Spinal cord (tissue), 9 donors: ENCODE measurements at regions not wholly inside any gene's neighbourhood (a gene's known extent, or its start where the extent isn't known, plus 50 kb on each side); places are given as distances from the start of the nearest gene placed in this dataset.

ENCODE experiments used
- DNase-seq, 6 donors: peaks; one replicate each; pipeline versions ENCODE4 v3.0.0 to v3.0.0-alpha.2; 2013 to 2015; ENCODE audit warnings: low spot score in 6 of 6, low read depth in 4 of 6
- H3K27ac ChIP-seq: one replicate; pipeline ENCODE4 v1.5.1; 2013; ENCODE audit warnings: low read depth, low read length, control low read depth
- H3K27me3 ChIP-seq: one replicate; pipeline ENCODE4 v1.6.1; 2013; ENCODE audit warnings: low read length; ENCODE audit not compliant: control insufficient read depth, insufficient read depth
- H3K36me3 ChIP-seq: one replicate; pipeline ENCODE4 v1.6.1; 2013; ENCODE audit warnings: low read length; ENCODE audit not compliant: control insufficient read depth, insufficient read depth
- H3K4me1 ChIP-seq: one replicate; pipeline ENCODE4 v1.6.1; 2013; ENCODE audit warnings: low read length; ENCODE audit not compliant: control insufficient read depth, insufficient read depth
- H3K4me3 ChIP-seq: one replicate; pipeline ENCODE4 v1.5.1; 2013; ENCODE audit warnings: low read depth, low read length, control low read depth
- H3K9me3 ChIP-seq: one replicate; pipeline ENCODE4 v1.6.1; 2013; ENCODE audit warnings: low read length; ENCODE audit not compliant: control insufficient read depth, insufficient read depth
- WGBS: methylation state at CpG from one replicate; pipeline ENCODE4 v1.1.5; 2013; ENCODE audit warnings: missing lambda C conversion rate; ENCODE audit not compliant: insufficient coverage; 5-methylcytosine and 5-hydroxymethylcytosine counted together
- donor health status: healthy.

DNA sequence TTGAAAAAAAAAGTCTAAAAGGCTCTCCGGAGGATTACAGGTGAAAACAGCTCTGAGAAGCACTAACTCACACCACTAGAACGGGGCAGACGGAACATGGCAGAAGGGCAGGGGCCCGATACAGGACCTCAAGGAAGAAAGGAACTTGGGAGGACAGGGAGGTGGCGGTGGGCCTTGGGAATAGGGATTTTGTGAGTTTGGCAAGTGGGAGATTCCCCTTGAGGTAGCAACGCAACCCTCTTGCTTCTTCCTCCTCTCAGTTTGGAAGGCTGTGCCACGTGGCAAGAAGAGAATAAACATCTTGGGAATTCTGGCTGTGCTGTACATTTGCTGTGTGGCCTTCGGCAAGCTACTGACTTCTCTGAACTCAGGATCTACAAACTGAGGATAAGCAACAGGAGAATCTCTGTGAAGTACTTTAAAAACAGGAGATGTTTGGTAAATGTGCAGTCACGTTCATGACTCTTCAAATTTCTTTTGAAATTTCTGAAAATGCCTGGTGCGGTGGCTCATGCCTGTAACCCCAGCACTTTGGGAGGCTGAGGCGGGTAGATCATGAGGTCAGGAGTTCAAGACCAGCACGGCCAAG is 220.8 kb downstream of the BCAS1 start:
- no peak for DNase-seq
- no peak overlapping the region for H3K27ac ChIP-seq
- no peaks in the 10 kb centered on the region for H3K4me1 ChIP-seq
- 97% methylated on average over 3 of the region's 12 CpGs for WGBS
- no peaks in the 10 kb centered on the region for H3K27me3 ChIP-seq
- H3K9me3 ChIP-seq: no peaks in the 10 kb centered on the region
- H3K4me3 ChIP-seq: no peak overlapping the region
- no peaks in the 10 kb centered on the region for H3K36me3 ChIP-seq

DNA sequence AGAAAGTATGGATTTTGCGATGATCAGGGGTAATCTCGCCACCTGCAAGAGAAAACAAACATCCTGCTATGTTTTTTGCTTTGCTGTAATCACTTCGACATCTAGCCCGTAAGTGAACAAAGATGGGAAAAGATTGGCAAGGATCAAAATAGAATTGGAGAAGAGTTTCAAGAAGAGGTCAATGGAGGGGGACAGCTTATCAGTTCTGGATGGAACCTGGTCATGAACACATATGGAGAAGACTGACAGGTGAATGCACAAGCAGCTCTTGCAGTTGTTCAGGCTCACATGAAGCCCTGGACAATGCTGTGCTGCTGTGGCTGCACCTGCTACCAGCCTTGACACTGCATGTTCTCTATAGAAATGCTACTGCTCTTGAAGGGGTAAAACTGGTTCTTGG is 222.1 kb downstream of the BCAS1 start:
- Histone ChIP-seq H3K4me1 (no peaks in the 10 kb centered on the region), H3K9me3 (no peaks in the 10 kb centered on the region), H3K4me3 (no peak overlapping the region), H3K27me3 (no peaks in the 10 kb centered on the region), H3K27ac (no peak overlapping the region), H3K36me3 (no peaks in the 10 kb centered on the region)
- WGBS: 92% methylated on average over 2 of the region's 4 CpGs
- DNase-seq: no peak

DNA sequence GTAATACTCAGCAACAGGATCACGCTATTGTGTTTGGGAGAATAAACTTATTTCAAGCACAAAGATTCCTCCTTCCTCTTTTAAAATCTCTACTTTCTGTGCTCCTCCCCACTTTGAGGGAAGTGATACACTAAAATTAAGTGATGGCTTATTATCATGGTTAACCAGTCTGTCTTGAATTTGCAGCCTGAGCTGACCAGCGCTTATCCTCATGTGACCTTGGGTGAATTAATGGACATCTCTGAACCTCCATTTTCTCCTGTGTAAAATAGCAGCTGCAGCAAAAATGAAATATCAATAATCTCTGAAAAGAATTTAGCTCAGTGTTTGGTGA is 222.6 kb downstream of the BCAS1 start:
- WGBS: no CpG with 5 or more reads among the region's 2 CpGs
- DNase-seq: no peak
- Histone ChIP-seq H3K27me3 (no peaks in the 10 kb centered on the region), H3K27ac (no peak overlapping the region), H3K9me3 (no peaks in the 10 kb centered on the region), H3K4me1 (no peaks in the 10 kb centered on the region), H3K36me3 (no peaks in the 10 kb centered on the region), H3K4me3 (no peak overlapping the region)

DNA sequence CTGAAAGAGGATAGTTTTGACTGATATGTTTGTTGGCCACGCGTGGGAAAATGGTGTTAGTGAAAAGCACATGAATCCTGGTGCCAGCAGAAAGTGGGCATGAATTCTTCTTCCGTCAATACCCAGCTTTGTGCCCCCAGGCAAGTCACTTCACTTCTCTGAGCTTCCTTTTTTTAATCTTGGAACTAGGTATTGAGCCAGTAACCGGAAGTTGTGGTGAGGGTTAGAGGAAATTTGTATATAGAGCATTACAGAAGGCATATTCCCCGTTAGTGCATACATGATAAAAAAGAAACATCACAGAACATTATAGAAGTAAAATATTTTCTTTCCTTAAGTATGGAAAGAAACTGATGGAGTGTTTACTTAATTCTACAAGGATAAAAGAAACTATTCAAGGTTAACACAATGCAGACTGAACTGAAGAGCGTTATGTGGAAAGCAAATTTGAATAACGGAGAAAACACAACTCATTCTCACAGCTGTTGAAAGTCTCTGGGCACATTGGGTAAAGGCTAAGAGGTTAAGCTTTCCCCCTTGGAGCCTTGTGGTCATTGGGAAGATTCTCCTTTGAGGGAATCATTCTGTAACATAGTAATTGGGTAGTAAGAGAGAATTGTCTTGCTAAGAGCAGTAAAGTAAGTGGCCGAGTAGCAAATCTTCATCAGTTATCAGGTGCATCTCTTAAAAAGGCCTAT is 223.1 kb downstream of the BCAS1 start:
- Histone ChIP-seq H3K36me3 (no peaks in the 10 kb centered on the region), H3K9me3 (no peaks in the 10 kb centered on the region), H3K27me3 (no peaks in the 10 kb centered on the region), H3K27ac (no peak overlapping the region), H3K4me3 (no peak overlapping the region), H3K4me1 (no peaks in the 10 kb centered on the region)
- no peak for DNase-seq
- no CpG with 5 or more reads among the region's 8 CpGs for WGBS

DNA sequence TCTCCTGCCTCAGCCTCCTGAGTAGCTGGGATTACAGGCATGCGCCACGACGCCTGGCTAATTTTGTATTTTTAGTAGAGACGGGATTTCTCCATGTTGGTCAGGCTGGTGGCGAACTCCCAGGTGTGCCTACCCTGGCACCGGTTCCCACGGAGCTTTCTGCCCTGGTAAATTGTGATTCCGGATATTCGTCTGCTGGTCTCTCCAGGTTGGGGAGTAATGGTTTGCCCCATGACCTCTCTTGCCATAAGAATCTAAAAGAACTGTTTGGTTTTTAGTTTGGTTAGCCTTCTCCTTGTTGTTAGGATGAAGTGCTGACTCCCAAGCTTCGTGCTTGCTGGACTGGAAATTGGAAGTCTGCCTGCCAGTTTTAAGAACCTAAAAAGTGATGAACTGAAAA is 223.8 kb downstream of the BCAS1 start:
- H3K4me1 ChIP-seq: no peaks in the 10 kb centered on the region
- H3K27me3 ChIP-seq: no peaks in the 10 kb centered on the region
- H3K9me3 ChIP-seq: no peaks in the 10 kb centered on the region
- no peaks in the 10 kb centered on the region for H3K36me3 ChIP-seq
- WGBS: 91% methylated on average over 10 of the region's 10 CpGs
- DNase-seq: no peak
- no peak overlapping the region for H3K4me3 ChIP-seq
- no peak overlapping the region for H3K27ac ChIP-seq

- no peak for DNase-seq
- H3K4me3 ChIP-seq: no peak overlapping the region
- H3K27me3 ChIP-seq: no peaks in the 10 kb centered on the region
- H3K27ac ChIP-seq: no peak overlapping the region
- H3K4me1 ChIP-seq: no peaks in the 10 kb centered on the region
- no CpG with 5 or more reads among the region's 1 CpG for WGBS
- no peaks in the 10 kb centered on the region for H3K36me3 ChIP-seq
- H3K9me3 ChIP-seq: no peaks in the 10 kb centered on the region
These were observed 224.4 kb downstream of the BCAS1 start for GRCh38 chr20:53845980-53846379.

DNA sequence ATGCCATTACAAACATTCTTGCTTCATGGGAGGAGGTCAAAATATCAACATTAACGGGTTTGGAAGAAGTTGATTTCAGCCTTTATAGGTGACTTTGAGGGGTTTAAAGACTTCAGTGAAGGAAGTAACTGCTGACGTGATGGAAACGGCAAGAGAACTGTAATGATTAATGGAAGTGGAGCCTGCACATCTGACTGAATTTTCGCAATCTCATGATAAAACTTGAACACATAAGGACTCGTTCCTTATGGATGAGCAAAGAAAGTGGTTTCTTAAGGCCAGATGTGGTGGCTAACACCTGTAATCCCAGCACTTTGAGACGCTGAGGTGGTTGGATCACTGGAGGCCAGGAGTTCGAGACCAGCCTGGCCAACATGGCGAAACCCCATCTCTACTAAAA is 226.1 kb downstream of the BCAS1 start:
- Histone ChIP-seq H3K36me3 (no peaks in the 10 kb centered on the region), H3K4me3 (no peak overlapping the region), H3K4me1 (no peaks in the 10 kb centered on the region), H3K27me3 (no peaks in the 10 kb centered on the region), H3K9me3 (no peaks in the 10 kb centered on the region), H3K27ac (no peak overlapping the region)
- WGBS: 92% methylated on average over 5 of the region's 8 CpGs
- DNase-seq: no peak

GRCh38 chr20:53843645-53844044 is 226.7 kb downstream of the BCAS1 start:
- Histone ChIP-seq H3K9me3 (no peaks in the 10 kb centered on the region), H3K4me3 (no peak overlapping the region), H3K27me3 (no peaks in the 10 kb centered on the region), H3K36me3 (no peaks in the 10 kb centered on the region), H3K27ac (no peak overlapping the region), H3K4me1 (no peaks in the 10 kb centered on the region)
- WGBS: 100% methylated on average over 1 of the region's 2 CpGs
- DNase-seq: no peak

GRCh38 chr20:53842301-53843099 is 227.9 kb downstream of the BCAS1 start:
- WGBS: no CpG with 5 or more reads among the region's 1 CpG
- Histone ChIP-seq H3K4me1 (no peaks in the 10 kb centered on the region), H3K36me3 (no peaks in the 10 kb centered on the region), H3K27me3 (no peaks in the 10 kb centered on the region), H3K27ac (no peak overlapping the region), H3K9me3 (no peaks in the 10 kb centered on the region), H3K4me3 (no peak overlapping the region)
- DNase-seq: no peak

DNA sequence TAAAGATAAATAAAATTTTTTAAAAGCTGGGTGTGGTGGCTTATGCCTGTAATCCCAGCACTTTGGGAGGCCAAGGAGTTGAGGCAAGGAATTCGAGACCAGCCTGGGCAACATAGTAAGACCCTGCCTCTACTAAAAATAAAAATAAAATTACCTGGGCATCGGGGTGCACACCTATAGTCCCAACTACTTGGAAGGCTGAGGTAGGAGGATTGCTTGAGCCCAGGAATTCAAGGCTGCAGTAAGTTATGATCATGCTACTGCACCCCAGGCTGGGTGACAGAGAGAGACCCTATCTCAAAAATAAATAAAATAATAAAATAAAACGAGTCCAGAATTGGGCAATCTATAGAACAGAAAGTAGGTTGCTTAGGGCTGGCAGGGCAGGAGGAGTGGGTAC is 228.7 kb downstream of the BCAS1 start:
- no peak overlapping the region for H3K27ac ChIP-seq
- H3K9me3 ChIP-seq: no peaks in the 10 kb centered on the region
- no peaks in the 10 kb centered on the region for H3K4me1 ChIP-seq
- no peaks in the 10 kb centered on the region for H3K36me3 ChIP-seq
- H3K4me3 ChIP-seq: no peak overlapping the region
- H3K27me3 ChIP-seq: no peaks in the 10 kb centered on the region
- WGBS: no CpG with 5 or more reads among the region's 3 CpGs
- DNase-seq: no peak
